SK-N-SH (cell line): ENCODE measurements at regions not wholly inside any gene's neighbourhood (a gene's known extent, or its start where the extent isn't known, plus 50 kb on each side); places are given as distances from the start of the nearest gene placed in this dataset.

Source experiments
- CTCF ChIA-PET: fragments of 300-600, 350-600 bp; formaldehyde crosslinking; extraction: SDS; loops from one replicate; lab custom pipeline; 2021; lab: Yijun Ruan, JAX
- POLR2A ChIA-PET: fragments of 350-600 bp; sonication (Branson Sonifier 250); formaldehyde crosslinking; extraction: SDS; loops from one replicate; lab custom pipeline; 2020; ENCODE audit warnings: antibody characterized with exemption, inconsistent platforms; lab: Yijun Ruan, JAX
- DNase-seq: peaks from one replicate; pipeline ENCODE4 v3.0.0; 2012
- H2AFZ ChIP-seq: fragments of 200-600 bp; sonication (generic); 2 replicates; pipeline ENCODE4 v1.8.1; 2016; ENCODE audit warnings: antibody characterized with exemption, mild to moderate bottlenecking, low read depth
- H3F3A ChIP-seq: fragments of 200-600 bp; sonication (generic); replicated peaks from 2 replicates; pipeline ENCODE3; 2016; ENCODE audit warnings: antibody characterized with exemption, mild to moderate bottlenecking; ENCODE audit not compliant: insufficient read depth
- H3K27ac ChIP-seq, 2 experiments: fragments of 200-500 bp in 1 of 2; fragments of 200-600 bp in 1 of 2; sonication (Bioruptor generic) in 1 of 2; sonication (generic), shearing (Covaris generic) in 1 of 2; 2 replicates each; pipeline versions ENCODE4 v1.5.1 to v1.6.1; 2014 to 2016; ENCODE audit warnings: low read depth in 2 of 2, inconsistent platforms in 1 of 2, low read length in 1 of 2, mild to moderate bottlenecking in 1 of 2, mixed read lengths in 1 of 2
- H3K27me3 ChIP-seq: fragments of 200-600 bp; sonication (generic), shearing (Covaris generic); 2 replicates; pipeline ENCODE4 v1.6.1; 2016; ENCODE audit warnings: mixed run types; ENCODE audit not compliant: insufficient read depth
- H3K36me3 ChIP-seq, 2 experiments: fragments of 200-500 bp in 1 of 2; fragments of 200-600 bp in 1 of 2; sonication (Bioruptor generic) in 1 of 2; sonication (generic) in 1 of 2; replicated peaks in 1 of 2; 2 replicates each; pipeline versions ENCODE3 to v1.5.1; 2014 to 2016; ENCODE audit warnings: low read length in 1 of 2, mild to moderate bottlenecking in 1 of 2; ENCODE audit not compliant: insufficient read depth in 2 of 2, control insufficient read depth in 1 of 2
- H3K4me1 ChIP-seq, 2 experiments: fragments of 200-500 bp in 1 of 2; fragments of 200-600 bp in 1 of 2; sonication (Bioruptor generic) in 1 of 2; sonication (generic), shearing (Covaris generic) in 1 of 2; 2 replicates each; pipeline versions ENCODE4 v1.5.1 to v1.6.1; 2014 to 2016; ENCODE audit warnings: low read depth in 1 of 2, low read length in 1 of 2, mixed run types in 1 of 2; ENCODE audit not compliant: insufficient read depth in 2 of 2, control insufficient read depth in 1 of 2
- H3K4me2 ChIP-seq: fragments of 200-600 bp; sonication (generic), shearing (Covaris generic); 2 replicates; pipeline ENCODE4 v1.6.1; 2017; ENCODE audit warnings: mixed run types
- H3K4me3 ChIP-seq, 2 experiments: fragments of 200-500 bp in 1 of 2; fragments of 200-600 bp in 1 of 2; sonication (Bioruptor generic) in 1 of 2; sonication (generic), shearing (Covaris generic) in 1 of 2; 2 replicates each; pipeline versions ENCODE4 v1.5.1 to v1.8.1; 2014 to 2016; ENCODE audit warnings: low read depth in 2 of 2, inconsistent platforms in 1 of 2, low read length in 1 of 2, mild to moderate bottlenecking in 1 of 2, mixed read lengths in 1 of 2, moderate library complexity in 1 of 2
- H3K79me2 ChIP-seq: fragments of 200-600 bp; sonication (generic); 2 replicates; pipeline ENCODE4 v1.8.1; 2017; ENCODE audit warnings: mild to moderate bottlenecking; ENCODE audit not compliant: insufficient read depth
- H3K9ac ChIP-seq: fragments of 200-600 bp; sonication (generic); 2 replicates; pipeline ENCODE4 v1.6.1; 2017; ENCODE audit warnings: mixed run types
- H3K9me2 ChIP-seq: fragments of 200-600 bp; sonication (generic); 2 replicates; pipeline ENCODE4 v1.6.1; 2017; ENCODE audit warnings: mixed run types
- H3K9me3 ChIP-seq: fragments of 200-600 bp; sonication (generic); 2 replicates; pipeline ENCODE4 v1.6.1; 2017; ENCODE audit warnings: mixed run types, mild to moderate bottlenecking, moderate library complexity
- H4K20me1 ChIP-seq: fragments of 200-600 bp; sonication (generic); 2 replicates; pipeline ENCODE4 v1.6.1; 2017; ENCODE audit warnings: mild to moderate bottlenecking, mixed run types; ENCODE audit not compliant: insufficient read depth
- CHD2 ChIP-seq: fragments of 150-350 bp; IDR thresholded peaks from 2 replicates; pipeline ENCODE4 v1.6.1; 2018; ENCODE audit warnings: low read length; ENCODE audit not compliant: partially characterized antibody
- EZH2phosphoT487 ChIP-seq: fragments of 200-600 bp; sonication (generic); IDR thresholded peaks from 2 replicates; pipeline ENCODE4 v1.6.1; 2017; ENCODE audit warnings: low read depth, mixed run types, mild to moderate bottlenecking, antibody characterized with exemption, moderate library complexity, borderline replicate concordance
- FOXJ3 ChIP-seq: sonication (generic); formaldehyde crosslinking; IDR thresholded peaks from 2 replicates; pipeline ENCODE4 v1.5.1; 2020; ENCODE audit warnings: mild to moderate bottlenecking, missing genetic modification reagents
- FOXM1 ChIP-seq: IDR thresholded peaks from 2 replicates; pipeline ENCODE4 v1.4.0; 2012; ENCODE audit warnings: low read depth, mild to moderate bottlenecking
- GATA2 ChIP-seq: sonication (generic); formaldehyde crosslinking; IDR thresholded peaks from 2 replicates; pipeline ENCODE4 v1.5.0; 2020; ENCODE audit warnings: mild to moderate bottlenecking, missing genetic modification reagents
- IRF3 ChIP-seq: fragments of 150-350 bp; IDR thresholded peaks from 2 replicates; pipeline ENCODE4 v1.6.1; 2016; ENCODE audit warnings: mild to moderate bottlenecking, low read depth, low read length
- REST ChIP-seq: IDR thresholded peaks from 2 replicates; pipeline ENCODE4 v1.6.1; 2012; ENCODE audit warnings: mild to moderate bottlenecking, low read depth, low read length, moderate library complexity
- TCF12 ChIP-seq: IDR thresholded peaks from 2 replicates; pipeline ENCODE4 v1.4.0; 2012
- TEAD4 ChIP-seq: IDR thresholded peaks from 2 replicates; pipeline ENCODE4 v1.4.0; 2012; ENCODE audit warnings: mild to moderate bottlenecking, borderline replicate concordance; ENCODE audit not compliant: insufficient read depth
- WGBS: methylation state at CpG from one replicate; pipeline ENCODE4 v1.1.6; 2017; ENCODE audit warnings: low lambda C conversion rate; 5-methylcytosine and 5-hydroxymethylcytosine counted together

- H3K9ac ChIP-seq: no peak overlapping the region
These were observed 749.1 kb upstream of the GRIA3 start for GRCh38 chrX:122434942-122435341.

GRCh38 chrX:122439831-122440230 lies 744.2 kb upstream of the GRIA3 start:
- POLR2A ChIA-PET: no interaction called here
- Histone ChIP-seq H3K79me2 (no peaks in the 10 kb centered on the region), H2AFZ (no peak overlapping the region), H3K27me3 (no peaks in the 10 kb centered on the region), H3K4me1 (no peaks in the 10 kb centered on the region), H4K20me1 (no peaks in the 10 kb centered on the region), H3K4me2 (no peak overlapping the region), H3K4me3 (no peak overlapping the region), H3K9me3 (no peaks in the 10 kb centered on the region), H3F3A (no peaks in the 10 kb centered on the region), H3K27ac (no peak overlapping the region), H3K9ac (no peak overlapping the region), H3K36me3 (no peaks in the 10 kb centered on the region), H3K9me2 (no peaks in the 10 kb centered on the region)
- no peak for DNase-seq
- CTCF ChIA-PET: no interaction called here
- no peak for TF ChIP-seq REST
- TF ChIP-seq FOXJ3 (CRISPR knock-in tag): no peak
- TF ChIP-seq CHD2: no peak
- no peak for TF ChIP-seq EZH2phosphoT487
- no peak for TF ChIP-seq TEAD4

More at GRCh38 chrX:122434942-122435341, 749.1 kb upstream of the GRIA3 start:
- Histone ChIP-seq H3K4me3 (no peak overlapping the region), H3K4me1 (no peaks in the 10 kb centered on the region), H3K27ac (no peak overlapping the region), H2AFZ (no peak overlapping the region), H3F3A (no peaks in the 10 kb centered on the region), H3K27me3 (no peaks in the 10 kb centered on the region), H4K20me1 (no peaks in the 10 kb centered on the region), H3K36me3 (no peaks in the 10 kb centered on the region), H3K4me2 (no peak overlapping the region), H3K79me2 (no peaks in the 10 kb centered on the region), H3K9me2 (no peaks in the 10 kb centered on the region), H3K9me3 (no peaks in the 10 kb centered on the region)
- TF ChIP-seq FOXM1 (no peak), IRF3 (no peak), GATA2 (CRISPR knock-in tag) (no peak), CHD2 (no peak), TCF12 (no peak)
- ChIA-PET POLR2A (no interaction called here), CTCF (no interaction called here)
- 4% methylated on average over 2 of the region's 2 CpGs for WGBS
- DNase-seq: no peak
